H1 (cell line): ENCODE measurements at regions not wholly inside any gene's neighbourhood (a gene's known extent, or its start where the extent isn't known, plus 50 kb on each side); places are given as distances from the start of the nearest gene placed in this dataset.

Source experiments
- CTCF ChIA-PET: fragments of 300-600 bp; sonication (Branson Sonifier 250); formaldehyde crosslinking; loops from one replicate; lab custom pipeline; 2021; ENCODE audit not compliant: partially characterized antibody; lab: Charles Lee
- POLR2A ChIA-PET: fragments of 300-600 bp; sonication (Branson Sonifier 250); formaldehyde crosslinking; loops from one replicate; lab custom pipeline; 2021; ENCODE audit warnings: inconsistent platforms; ENCODE audit not compliant: partially characterized antibody; lab: Charles Lee
- DNase-seq, 2 experiments: peaks; one replicate each; pipeline versions ENCODE4 v3.0.0 to v3.0.0-alpha.2; 2010 to 2022; ENCODE audit warnings: low spot score in 2 of 2, low read depth in 1 of 2, mixed read lengths in 1 of 2
- FAIRE-seq: peaks from 2 replicates; lab custom pipeline; 2011; peaks lifted over from hg19 to GRCh38; lab: Jason Lieb, UNC
- H2AFZ ChIP-seq: 2 replicates; pipeline ENCODE4 v1.8.1; 2012; ENCODE audit warnings: low read length, inconsistent platforms
- H2AK5ac ChIP-seq: 2 replicates; pipeline ENCODE4 v1.6.1; 2013; ENCODE audit warnings: low read depth, low read length
- H2BK120ac ChIP-seq: replicated peaks from 2 replicates; pipeline ENCODE3; 2013; ENCODE audit warnings: low read depth, low read length, inconsistent platforms
- H2BK12ac ChIP-seq: 2 replicates; pipeline ENCODE4 v1.6.1; 2013; ENCODE audit warnings: low read depth, low read length
- H2BK15ac ChIP-seq: 2 replicates; pipeline ENCODE4 v1.6.1; 2013; ENCODE audit warnings: low read length
- H2BK20ac ChIP-seq: 2 replicates; pipeline ENCODE4 v1.6.1; 2013; ENCODE audit warnings: low read length
- H2BK5ac ChIP-seq: 2 replicates; pipeline ENCODE4 v1.6.1; 2013; ENCODE audit warnings: low read depth, low read length
- H3K14ac ChIP-seq: 2 replicates; pipeline ENCODE4 v1.6.1; 2013; ENCODE audit warnings: inconsistent platforms; ENCODE audit not compliant: insufficient read length
- H3K18ac ChIP-seq: 2 replicates; pipeline ENCODE4 v1.6.1; 2013; ENCODE audit warnings: low read length; ENCODE audit errors: extremely low read depth
- H3K23ac ChIP-seq: 2 replicates; pipeline ENCODE4 v1.6.1; 2013; ENCODE audit warnings: inconsistent platforms; ENCODE audit not compliant: insufficient read length
- H3K23me2 ChIP-seq: 2 replicates; pipeline ENCODE4 v1.6.1; 2013; ENCODE audit warnings: low read depth, low read length
- H3K27ac ChIP-seq: 2 replicates; pipeline ENCODE4 v1.6.1; 2011; ENCODE audit warnings: low read depth, low read length, inconsistent platforms
- H3K27me3 ChIP-seq, 4 experiments: replicated peaks in 1 of 4; 1 replicate in 1 of 4; 2 replicates in 3 of 4; pipeline versions ENCODE4 v1.6.1 to v1.8.1; 2011 to 2013; ENCODE audit warnings: low read length in 3 of 4, mild to moderate bottlenecking in 3 of 4, inconsistent platforms in 2 of 4, mixed read lengths in 2 of 4, moderate library complexity in 1 of 4; ENCODE audit not compliant: control insufficient read depth in 3 of 4, insufficient read depth in 3 of 4; ENCODE audit errors: extremely low read depth in 1 of 4
- H3K36me3 ChIP-seq, 4 experiments: 2 replicates each; pipeline versions ENCODE4 v1.6.1 to v1.8.1; 2011 to 2013; ENCODE audit warnings: mild to moderate bottlenecking in 4 of 4, low read length in 3 of 4, moderate library complexity in 2 of 4, control low read depth in 1 of 4, inconsistent platforms in 1 of 4; ENCODE audit not compliant: insufficient read depth in 4 of 4, control insufficient read depth in 2 of 4
- H3K4ac ChIP-seq: replicated peaks from 2 replicates; pipeline ENCODE3; 2013; ENCODE audit warnings: low read length, low read depth, mixed read lengths, inconsistent platforms; ENCODE audit not compliant: insufficient read length
- H3K4me1 ChIP-seq, 4 experiments: replicated peaks in 1 of 4; 1 replicate in 1 of 4; 2 replicates in 3 of 4; pipeline versions ENCODE4 v1.6.1 to v1.8.1; 2011 to 2013; ENCODE audit warnings: low read length in 3 of 4, inconsistent platforms in 2 of 4, mixed read lengths in 1 of 4; ENCODE audit not compliant: insufficient read depth in 4 of 4, control insufficient read depth in 3 of 4
- H3K4me2 ChIP-seq, 2 experiments: 2 replicates each; pipeline versions ENCODE4 v1.6.1 to v1.8.1; 2011 to 2013; ENCODE audit warnings: low read depth in 2 of 2, low read length in 2 of 2, control low read depth in 1 of 2, inconsistent platforms in 1 of 2, mild to moderate bottlenecking in 1 of 2; ENCODE audit not compliant: insufficient read depth in 1 of 2
- H3K4me3 ChIP-seq, 4 experiments: fragments of 200-600, 300-600 bp in 1 of 4; sonication (generic), shearing (Covaris generic), sonication (Bioruptor Twin) in 1 of 4; 2 replicates each; pipeline versions ENCODE4 v1.5.1 to v1.8.1; 2011 to 2016; ENCODE audit warnings: low read length in 4 of 4, low read depth in 3 of 4, control low read depth in 2 of 4, inconsistent platforms in 2 of 4, mild to moderate bottlenecking in 2 of 4, mixed read lengths in 1 of 4, moderate library complexity in 1 of 4; ENCODE audit not compliant: insufficient read depth in 2 of 4; ENCODE audit errors: extremely low read depth in 1 of 4
- H3K56ac ChIP-seq: replicated peaks from 2 replicates; pipeline ENCODE3; 2013; ENCODE audit warnings: low read depth, mild to moderate bottlenecking, mixed read lengths, low read length, inconsistent platforms; ENCODE audit not compliant: insufficient read length
- H3K79me1 ChIP-seq: 2 replicates; pipeline ENCODE4 v1.6.1; 2013; ENCODE audit warnings: low read depth, low read length, control low read depth
- H3K79me2 ChIP-seq, 2 experiments: 2 replicates each; pipeline versions ENCODE4 v1.6.1 to v1.8.1; 2012 to 2013; ENCODE audit warnings: low read length in 2 of 2, mild to moderate bottlenecking in 2 of 2, inconsistent platforms in 1 of 2; ENCODE audit not compliant: insufficient read depth in 2 of 2, control insufficient read depth in 1 of 2
- H3K9ac ChIP-seq, 4 experiments: replicated peaks in 1 of 4; 1 replicate in 1 of 4; 2 replicates in 3 of 4; pipeline versions ENCODE4 v1.6.1 to v1.8.1; 2011 to 2013; ENCODE audit warnings: low read depth in 3 of 4, low read length in 3 of 4, control low read depth in 2 of 4, mild to moderate bottlenecking in 2 of 4, moderate library complexity in 2 of 4, inconsistent platforms in 1 of 4; ENCODE audit errors: extremely low read depth in 1 of 4
- H3K9me3 ChIP-seq, 2 experiments: 2 replicates each; pipeline versions ENCODE4 v1.6.1 to v1.8.1; 2012 to 2013; ENCODE audit warnings: mild to moderate bottlenecking in 2 of 2, moderate library complexity in 2 of 2, control low read depth in 1 of 2, inconsistent platforms in 1 of 2, low read depth in 1 of 2, low read length in 1 of 2, mixed read lengths in 1 of 2; ENCODE audit not compliant: insufficient read depth in 2 of 2
- H4K20me1 ChIP-seq, 2 experiments: replicated peaks in 1 of 2; 2 replicates each; pipeline versions ENCODE3 to v1.8.1; 2011 to 2013; ENCODE audit warnings: inconsistent platforms in 2 of 2, low read length in 2 of 2, mild to moderate bottlenecking in 1 of 2; ENCODE audit not compliant: insufficient read depth in 2 of 2, control insufficient read depth in 1 of 2
- H4K5ac ChIP-seq: 2 replicates; pipeline ENCODE4 v1.6.1; 2013; ENCODE audit warnings: low read length, low read depth, mixed read lengths, inconsistent platforms; ENCODE audit not compliant: insufficient read length
- H4K8ac ChIP-seq: 2 replicates; pipeline ENCODE4 v1.8.0; 2013; ENCODE audit warnings: mild to moderate bottlenecking, moderate library complexity, low read length, inconsistent platforms; ENCODE audit not compliant: insufficient read depth; ENCODE audit errors: extremely low read depth
- H4K91ac ChIP-seq: replicated peaks from 2 replicates; pipeline ENCODE3; 2013; ENCODE audit warnings: low read length, mixed read lengths, inconsistent platforms; ENCODE audit not compliant: insufficient read length
- ATF3 ChIP-seq: IDR thresholded peaks from 2 replicates; pipeline ENCODE4 v1.6.1; 2011; ENCODE audit warnings: low read depth, mild to moderate bottlenecking, low read length; ENCODE audit not compliant: insufficient read depth
- CBX5 ChIP-seq: fragments of 300-800, 300-1000 bp; sonication (generic); IDR thresholded peaks from 2 replicates; pipeline ENCODE4 v1.7.1; 2016; ENCODE audit warnings: antibody characterized with exemption, low read length, low read depth
- CREB1 ChIP-seq: IDR thresholded peaks from 2 replicates; pipeline ENCODE4 v1.6.1; 2012; ENCODE audit warnings: inconsistent platforms
- RBBP5 ChIP-seq: IDR thresholded peaks from 2 replicates; pipeline ENCODE4 v1.7.1; 2012; ENCODE audit warnings: low read depth, mild to moderate bottlenecking, inconsistent platforms, low read length, moderate library complexity, borderline replicate concordance

GRCh38 chr3:82960379-82960778 lies 1198.9 kb upstream of the GBE1 start:
- ChIA-PET CTCF (no interaction called here), POLR2A (no interaction called here)
- H3K27ac ChIP-seq, result no peak overlapping the region
- no peaks in the 10 kb centered on the region for H3K79me1 ChIP-seq
- H3K23ac ChIP-seq, result no peak overlapping the region
- H3K18ac ChIP-seq, result no peak overlapping the region
- H2BK5ac ChIP-seq, result no peak overlapping the region
- no peaks in the 10 kb centered on the region for H4K20me1 ChIP-seq
- H2AFZ ChIP-seq, result no peak overlapping the region
- no peaks in the 10 kb centered on the region; a peak in 1 of 8 replicates for H3K36me3 ChIP-seq
- H2BK12ac ChIP-seq, result no peak overlapping the region
- no peaks in the 10 kb centered on the region for H3K79me2 ChIP-seq
- TF ChIP-seq CREB1 (no peak), CBX5 (no peak), ATF3 (no peak), RBBP5 (no peak)
- no peaks in the 10 kb centered on the region for H3K23me2 ChIP-seq
- H3K27me3 ChIP-seq, result no peaks in the 10 kb centered on the region
- no peak overlapping the region for H4K5ac ChIP-seq
- no peak overlapping the region for H3K14ac ChIP-seq
- H2AK5ac ChIP-seq, result no peak overlapping the region
- H2BK15ac ChIP-seq, result no peak overlapping the region
- no peak overlapping the region for H2BK20ac ChIP-seq
- H3K9ac ChIP-seq, result no peak overlapping the region
- H4K91ac ChIP-seq, result no peak overlapping the region
- H3K4me3 ChIP-seq, result no peak overlapping the region
- H3K4ac ChIP-seq, result no peak overlapping the region
- no peak overlapping the region for H3K4me2 ChIP-seq
- no peak overlapping the region for H2BK120ac ChIP-seq
- FAIRE-seq, result no peak
- no peak overlapping the region for H3K56ac ChIP-seq
- no peaks in the 10 kb centered on the region for H3K9me3 ChIP-seq
- no peaks in the 10 kb centered on the region for H3K4me1 ChIP-seq
- no peak for DNase-seq
- no peak overlapping the region for H4K8ac ChIP-seq
